ENCODE measurements at regions not wholly inside any gene's neighbourhood (a gene's known extent, or its start where the extent isn't known, plus 50 kb on each side); places are given as distances from the start of the nearest gene placed in this dataset.

DNA sequence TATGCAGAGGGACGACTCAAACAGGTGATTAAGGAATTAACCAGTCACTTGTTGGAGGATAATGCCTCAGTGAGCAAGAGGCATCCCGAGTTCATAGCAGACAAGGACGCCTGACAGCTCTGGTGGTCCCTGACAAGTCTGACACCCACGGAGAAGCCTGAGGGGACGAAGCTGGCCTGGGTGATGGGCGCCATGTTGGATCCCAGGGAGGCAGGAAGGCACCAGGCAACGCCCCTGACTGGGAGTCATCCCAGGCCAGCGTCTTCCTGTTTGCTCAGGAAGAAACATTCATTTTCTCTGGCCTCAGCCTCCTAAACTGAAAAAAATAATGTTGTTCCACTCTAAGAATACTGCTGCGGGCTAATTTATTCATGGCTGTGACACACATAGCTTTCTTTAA, 92.1 kb upstream of the ATP8B1 start:
- Histone ChIP-seq H3F3A (replicated peaks; ENCODE audit: low read depth) (no peaks in the 10 kb centered on the region), H4K20me1 (replicated peaks; ENCODE audit: insufficient read depth) (no peaks in the 10 kb centered on the region), H3K36me3 (ENCODE audit: insufficient read depth) (no peaks in the 10 kb centered on the region), H2AFZ (no peak overlapping the region), H3K27ac (ENCODE audit: low read depth) (no peak overlapping the region), H3K9me2 (ENCODE audit: insufficient read depth) (peaks cover 8% of the 10 kb centered on the region; the same call in 1 of the 2 replicates), H3K4me2 (no peak overlapping the region), H3K4me3 (no peak overlapping the region), H3K27me3 (ENCODE audit: insufficient read depth) (no peaks in the 10 kb centered on the region), H3K79me2 (replicated peaks; ENCODE audit: insufficient read depth) (no peaks in the 10 kb centered on the region), H3K4me1 (ENCODE audit: insufficient read depth) (no peaks in the 10 kb centered on the region)
- no peak for TF ChIP-seq EZH2 (IDR thresholded peaks at IDR 0.05; ENCODE audit: low read depth, unreplicated experiment)
- TF ChIP-seq, protein P1, sequence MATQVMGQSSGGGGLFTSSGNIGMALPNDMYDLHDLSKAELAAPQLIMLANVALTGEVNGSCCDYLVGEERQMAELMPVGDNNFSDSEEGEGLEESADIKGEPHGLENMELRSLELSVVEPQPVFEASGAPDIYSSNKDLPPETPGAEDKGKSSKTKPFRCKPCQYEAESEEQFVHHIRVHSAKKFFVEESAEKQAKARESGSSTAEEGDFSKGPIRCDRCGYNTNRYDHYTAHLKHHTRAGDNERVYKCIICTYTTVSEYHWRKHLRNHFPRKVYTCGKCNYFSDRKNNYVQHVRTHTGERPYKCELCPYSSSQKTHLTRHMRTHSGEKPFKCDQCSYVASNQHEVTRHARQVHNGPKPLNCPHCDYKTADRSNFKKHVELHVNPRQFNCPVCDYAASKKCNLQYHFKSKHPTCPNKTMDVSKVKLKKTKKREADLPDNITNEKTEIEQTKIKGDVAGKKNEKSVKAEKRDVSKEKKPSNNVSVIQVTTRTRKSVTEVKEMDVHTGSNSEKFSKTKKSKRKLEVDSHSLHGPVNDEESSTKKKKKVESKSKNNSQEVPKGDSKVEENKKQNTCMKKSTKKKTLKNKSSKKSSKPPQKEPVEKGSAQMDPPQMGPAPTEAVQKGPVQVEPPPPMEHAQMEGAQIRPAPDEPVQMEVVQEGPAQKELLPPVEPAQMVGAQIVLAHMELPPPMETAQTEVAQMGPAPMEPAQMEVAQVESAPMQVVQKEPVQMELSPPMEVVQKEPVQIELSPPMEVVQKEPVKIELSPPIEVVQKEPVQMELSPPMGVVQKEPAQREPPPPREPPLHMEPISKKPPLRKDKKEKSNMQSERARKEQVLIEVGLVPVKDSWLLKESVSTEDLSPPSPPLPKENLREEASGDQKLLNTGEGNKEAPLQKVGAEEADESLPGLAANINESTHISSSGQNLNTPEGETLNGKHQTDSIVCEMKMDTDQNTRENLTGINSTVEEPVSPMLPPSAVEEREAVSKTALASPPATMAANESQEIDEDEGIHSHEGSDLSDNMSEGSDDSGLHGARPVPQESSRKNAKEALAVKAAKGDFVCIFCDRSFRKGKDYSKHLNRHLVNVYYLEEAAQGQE (IDR thresholded peaks at IDR 0.05; ENCODE audit: unreplicated experiment), result no peak
- TF ChIP-seq JUNB (IDR thresholded peaks at IDR 0.05; ENCODE audit: unreplicated experiment), result no peak
- Mint-ChIP-seq H3K36me3 (ENCODE audit: low read depth) (no peaks in the 10 kb centered on the region), H3K27ac (no peak overlapping the region), H3K4me1 (no peaks in the 10 kb centered on the region), H3K4me3 (no peak overlapping the region), H3K9me3 (no peaks in the 10 kb centered on the region), H3K27me3 (ENCODE audit: insufficient read depth, low read depth, poor library complexity) (peaks cover 2% of the 10 kb centered on the region)
- ATAC-seq (no peak), DNase-seq (ENCODE audit: low spot score) (no peak)

- Histone ChIP-seq H2AFZ (no peak overlapping the region), H3K27me3 (ENCODE audit: insufficient read depth) (no peaks in the 10 kb centered on the region), H3F3A (replicated peaks; ENCODE audit: low read depth) (no peaks in the 10 kb centered on the region), H3K9me2 (ENCODE audit: insufficient read depth) (peaks cover 8% of the 10 kb centered on the region; the same call in 1 of the 2 replicates), H3K4me1 (ENCODE audit: insufficient read depth) (no peaks in the 10 kb centered on the region), H3K4me2 (no peak overlapping the region), H3K27ac (ENCODE audit: low read depth) (no peak overlapping the region), H3K4me3 (no peak overlapping the region), H3K36me3 (ENCODE audit: insufficient read depth) (no peaks in the 10 kb centered on the region; the same call in 1 of the 2 replicates), H4K20me1 (replicated peaks; ENCODE audit: insufficient read depth) (no peaks in the 10 kb centered on the region), H3K79me2 (replicated peaks; ENCODE audit: insufficient read depth) (no peaks in the 10 kb centered on the region)
- Mint-ChIP-seq H3K27me3 (ENCODE audit: insufficient read depth, low read depth, poor library complexity) (peaks cover 2% of the 10 kb centered on the region), H3K4me3 (no peak overlapping the region), H3K27ac (no peak overlapping the region), H3K36me3 (ENCODE audit: low read depth) (peaks cover 5% of the 10 kb centered on the region; the same call in 1 of the 3 replicates), H3K9me3 (peaks cover 20% of the 10 kb centered on the region), H3K4me1 (no peaks in the 10 kb centered on the region)
- ATAC-seq (no peak), DNase-seq (ENCODE audit: low spot score) (no peak)
- TF ChIP-seq CREB1 (CRISPR knock-in tag; IDR thresholded peaks at IDR 0.05; ENCODE audit: low read depth), result no peak
These were observed 88.7 kb upstream of the ATP8B1 start for GRCh38 chr18:57891707-57892391.

DNA sequence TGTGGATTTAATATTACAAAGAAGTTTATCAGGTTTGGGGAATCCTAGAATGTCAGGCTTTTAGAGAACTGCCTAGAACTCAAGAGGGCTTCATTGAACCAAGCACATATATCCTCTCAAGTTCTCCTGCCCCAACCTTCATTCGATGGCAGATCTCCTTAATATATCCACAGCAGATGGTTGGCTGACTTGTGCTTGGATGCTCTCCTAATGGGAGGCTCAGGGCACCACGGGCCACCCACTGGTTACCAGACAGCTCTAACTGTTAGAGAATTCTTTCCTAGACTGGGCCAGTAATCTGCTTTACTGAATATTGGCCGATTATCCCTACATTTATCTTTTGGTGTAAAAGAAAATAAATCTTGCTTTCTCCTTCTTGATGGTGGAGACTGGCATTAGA, 87.2 kb upstream of the ATP8B1 start:
- no peak overlapping the region for H3K27ac Mint-ChIP-seq
- no peak overlapping the region for H3K4me3 Mint-ChIP-seq
- DNase-seq (ENCODE audit: low spot score) (no peak), ATAC-seq (no peak)
- no peak overlapping the region for H2AFZ ChIP-seq
- H3K27me3 Mint-ChIP-seq (ENCODE audit: insufficient read depth, low read depth, poor library complexity), result peaks cover 2% of the 10 kb centered on the region
- H3K9me3 Mint-ChIP-seq, result peaks cover 20% of the 10 kb centered on the region
- H3K9me2 ChIP-seq (ENCODE audit: insufficient read depth), result peaks cover 8% of the 10 kb centered on the region; the same call in 1 of the 2 replicates
- no peaks in the 10 kb centered on the region for H3K27me3 ChIP-seq (ENCODE audit: insufficient read depth)
- no peaks in the 10 kb centered on the region for H3F3A ChIP-seq (replicated peaks; ENCODE audit: low read depth)
- no peak overlapping the region for H3K4me3 ChIP-seq
- H4K20me1 ChIP-seq (replicated peaks; ENCODE audit: insufficient read depth), result no peaks in the 10 kb centered on the region
- no peak overlapping the region for H3K4me2 ChIP-seq
- no peaks in the 10 kb centered on the region for H3K4me1 ChIP-seq (ENCODE audit: insufficient read depth)
- no peaks in the 10 kb centered on the region for H3K4me1 Mint-ChIP-seq
- H3K36me3 Mint-ChIP-seq (ENCODE audit: low read depth), result peaks cover 5% of the 10 kb centered on the region; the same call in 1 of the 3 replicates
- no peak overlapping the region for H3K27ac ChIP-seq (ENCODE audit: low read depth)
- no peaks in the 10 kb centered on the region; the same call in 1 of the 2 replicates for H3K36me3 ChIP-seq (ENCODE audit: insufficient read depth)
- H3K79me2 ChIP-seq (replicated peaks; ENCODE audit: insufficient read depth), result no peaks in the 10 kb centered on the region
- TF ChIP-seq, protein P2, sequence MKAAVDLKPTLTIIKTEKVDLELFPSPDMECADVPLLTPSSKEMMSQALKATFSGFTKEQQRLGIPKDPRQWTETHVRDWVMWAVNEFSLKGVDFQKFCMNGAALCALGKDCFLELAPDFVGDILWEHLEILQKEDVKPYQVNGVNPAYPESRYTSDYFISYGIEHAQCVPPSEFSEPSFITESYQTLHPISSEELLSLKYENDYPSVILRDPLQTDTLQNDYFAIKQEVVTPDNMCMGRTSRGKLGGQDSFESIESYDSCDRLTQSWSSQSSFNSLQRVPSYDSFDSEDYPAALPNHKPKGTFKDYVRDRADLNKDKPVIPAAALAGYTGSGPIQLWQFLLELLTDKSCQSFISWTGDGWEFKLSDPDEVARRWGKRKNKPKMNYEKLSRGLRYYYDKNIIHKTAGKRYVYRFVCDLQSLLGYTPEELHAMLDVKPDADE (IDR thresholded peaks at IDR 0.05), result no peak
- TF ChIP-seq ZNF331 (CRISPR knock-in tag; IDR thresholded peaks at IDR 0.05; ENCODE audit: low read depth) (no peak), EZH2phosphoT487 (IDR thresholded peaks at IDR 0.05; ENCODE audit: unreplicated experiment) (no peak), STAT1 (IDR thresholded peaks at IDR 0.05; ENCODE audit: unreplicated experiment) (no peak), NANOG (IDR thresholded peaks at IDR 0.05; ENCODE audit: borderline replicate concordance) (no peak), JUNB (IDR thresholded peaks at IDR 0.05; ENCODE audit: unreplicated experiment) (no peak)
- TF ChIP-seq, protein P1 (IDR thresholded peaks at IDR 0.05; ENCODE audit: unreplicated experiment), result no peak
